ENCODE measurements at regions not wholly inside any gene's neighbourhood (a gene's known extent, or its start where the extent isn't known, plus 50 kb on each side); places are given as distances from the start of the nearest gene placed in this dataset.
A peak's percentile ranks its signal among the peaks of the same experiment; 100 is the strongest.
"Not testable (repeated sequence)": the region's sequence is repeated elsewhere in the genome, so short reads cannot be mapped to it uniquely, and the experiment has no call there.

- DNase-seq (ENCODE audit: low spot score), result no peak
Observed at GRCh38 chr11:86861810-86862209, 61.5 kb downstream of the PRSS23 start.

GRCh38 chr11:86863476-86863875 lies 63.1 kb downstream of the PRSS23 start:
- DNase-seq (ENCODE audit: low spot score), result no peak

- no peak for DNase-seq (ENCODE audit: low spot score)
Observed at GRCh38 chr11:86865436-86865835, 65.1 kb downstream of the PRSS23 start.

GRCh38 chr11:86869531-86869930 lies 69.2 kb downstream of the PRSS23 start:
- no peak for DNase-seq (ENCODE audit: low spot score)

- peak; percentile 59 for DNase-seq (ENCODE audit: low spot score)
Observed at GRCh38 chr11:86869966-86870570, 69.7 kb downstream of the PRSS23 start.

GRCh38 chr11:86873573-86874083 lies 73.3 kb downstream of the PRSS23 start:
- DNase-seq (ENCODE audit: low spot score), result no peak

- DNase-seq (ENCODE audit: low spot score), result no peak
Observed at GRCh38 chr11:86874304-86875056, 74.1 kb downstream of the PRSS23 start.

- no peak for DNase-seq (ENCODE audit: low spot score)
Observed at GRCh38 chr11:86876716-86877234, 76.4 kb downstream of the PRSS23 start.

GRCh38 chr11:86877503-86877902 lies 77.2 kb downstream of the PRSS23 start:
- no peak for DNase-seq (ENCODE audit: low spot score)

- not testable (repeated sequence) for DNase-seq (ENCODE audit: low spot score)
Observed at GRCh38 chr11:86879241-86879640, 76.0 kb downstream of the FZD4 start.

- no peak for DNase-seq (ENCODE audit: low spot score)
Observed at GRCh38 chr11:86885311-86885710, 69.9 kb downstream of the FZD4 start.

GRCh38 chr11:86888164-86889000 lies 66.8 kb downstream of the FZD4 start:
- no peak for DNase-seq (ENCODE audit: low spot score)

- no peak for DNase-seq (ENCODE audit: low spot score)
Observed at GRCh38 chr11:86889001-86889341, 66.2 kb downstream of the FZD4 start.

GRCh38 chr11:86891036-86891435 lies 64.2 kb downstream of the FZD4 start:
- DNase-seq (ENCODE audit: low spot score), result no peak

GRCh38 chr11:86893235-86893634 lies 62.0 kb downstream of the FZD4 start:
- no peak for DNase-seq (ENCODE audit: low spot score)

Data from ecto neural progenitor cell (in vitro differentiated cells).